Mesenteric fat pad (tissue), 1 donor: ENCODE measurements at regions not wholly inside any gene's neighbourhood (a gene's known extent, or its start where the extent isn't known, plus 50 kb on each side); places are given as distances from the start of the nearest gene placed in this dataset.

Experiments
- DNase-seq: peaks from one replicate; pipeline ENCODE4 v3.0.0-alpha.2; 2020; ENCODE audit warnings: low spot score
- donor health status: DM: yes; HTN: yes; CAD: no.

DNA sequence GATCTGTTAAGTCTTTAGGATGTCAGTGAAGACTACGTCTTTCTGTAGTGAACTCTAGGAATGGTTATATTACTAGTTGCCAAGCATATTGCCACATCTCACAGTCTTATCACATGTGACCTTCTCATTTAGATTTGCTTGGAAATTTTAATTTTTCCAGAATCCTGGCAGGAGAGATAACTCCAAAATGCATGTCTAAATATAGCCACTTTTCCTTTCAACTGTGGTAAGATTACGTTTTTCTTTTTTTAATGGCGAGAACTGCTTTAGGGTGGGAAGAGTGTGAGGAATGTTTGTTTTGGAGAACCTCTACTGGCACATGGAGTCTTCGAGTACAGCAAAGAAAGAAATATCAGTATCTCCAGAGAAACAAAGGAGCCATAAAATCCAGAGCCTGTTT is 91.7 kb upstream of the ADAMTSL1 start:
- no peak for DNase-seq

DNA sequence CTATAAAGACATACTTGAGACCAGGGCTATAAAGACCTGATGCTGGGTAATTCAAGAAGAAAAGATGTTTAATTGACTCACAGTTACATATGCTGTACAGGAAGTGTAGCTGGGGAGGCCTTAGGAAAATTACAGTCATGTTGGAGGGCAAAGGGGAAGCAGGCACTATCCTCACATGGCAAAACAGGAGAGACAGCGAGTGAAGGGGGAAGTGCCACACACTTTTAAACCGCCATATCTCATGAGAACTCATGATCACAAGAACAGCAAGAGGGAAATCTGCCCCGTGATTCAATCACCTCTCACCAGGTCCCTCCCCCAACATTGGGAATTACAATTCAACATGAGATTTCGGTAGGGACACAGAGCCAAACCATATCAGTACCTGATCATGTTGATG is 89.9 kb upstream of the ADAMTSL1 start:
- DNase-seq, result no peak

DNA sequence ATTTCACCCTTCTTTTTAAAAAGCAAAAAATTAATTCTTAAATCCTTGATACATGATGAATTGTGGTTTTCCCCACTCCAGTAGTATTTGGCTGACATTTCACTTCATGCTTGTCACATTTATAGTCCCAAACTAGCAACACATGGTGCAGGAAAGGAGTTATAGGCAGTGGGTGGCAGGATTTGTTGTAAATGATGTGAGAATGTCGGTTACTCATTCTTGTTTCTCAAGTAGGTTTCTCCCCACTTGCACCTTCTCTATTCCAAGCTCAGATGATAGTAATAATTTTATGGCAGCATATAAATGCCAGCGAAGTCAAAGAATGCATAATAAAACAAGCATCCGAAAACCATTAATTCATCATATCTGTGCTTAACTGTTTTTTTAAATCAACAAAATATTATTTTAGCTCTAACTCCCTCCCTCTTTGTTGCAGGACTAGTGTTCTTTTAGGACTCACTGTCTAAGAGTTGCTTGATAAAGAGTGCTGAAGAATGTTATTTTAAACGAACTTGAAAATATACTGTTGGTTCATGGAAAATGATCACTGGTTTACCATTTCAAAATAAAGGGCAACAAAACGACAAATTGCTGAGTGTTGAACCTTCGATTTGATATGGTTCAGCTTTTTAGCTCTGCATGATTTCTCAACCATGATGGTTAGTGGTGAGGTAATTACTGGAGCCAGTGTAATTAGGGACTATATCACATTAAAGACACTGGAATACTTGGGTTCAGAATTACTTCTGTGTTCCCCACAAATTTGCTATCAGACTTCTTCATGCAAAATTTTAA is 88.1 kb upstream of the ADAMTSL1 start:
- DNase-seq, result no peak

DNA sequence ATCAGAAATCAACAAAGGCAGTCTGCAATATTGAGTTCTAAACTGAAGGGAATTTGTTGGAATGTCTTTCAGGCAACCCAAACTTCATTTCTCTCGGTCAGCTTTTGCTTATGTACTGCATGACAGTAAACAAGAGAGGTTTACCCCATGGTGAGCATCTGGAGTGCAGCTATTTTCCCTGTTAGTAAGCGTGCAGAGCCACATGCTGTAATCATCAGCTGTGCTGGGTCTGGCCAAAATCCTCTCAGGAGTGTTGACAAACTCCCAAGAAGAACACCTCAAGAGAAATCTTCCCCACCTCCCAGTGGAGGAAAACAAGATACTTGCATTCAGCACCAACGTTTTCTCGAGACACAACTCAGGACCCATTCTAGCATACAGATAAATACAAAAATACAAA is 83.6 kb upstream of the ADAMTSL1 start:
- DNase-seq, result no peak

DNA sequence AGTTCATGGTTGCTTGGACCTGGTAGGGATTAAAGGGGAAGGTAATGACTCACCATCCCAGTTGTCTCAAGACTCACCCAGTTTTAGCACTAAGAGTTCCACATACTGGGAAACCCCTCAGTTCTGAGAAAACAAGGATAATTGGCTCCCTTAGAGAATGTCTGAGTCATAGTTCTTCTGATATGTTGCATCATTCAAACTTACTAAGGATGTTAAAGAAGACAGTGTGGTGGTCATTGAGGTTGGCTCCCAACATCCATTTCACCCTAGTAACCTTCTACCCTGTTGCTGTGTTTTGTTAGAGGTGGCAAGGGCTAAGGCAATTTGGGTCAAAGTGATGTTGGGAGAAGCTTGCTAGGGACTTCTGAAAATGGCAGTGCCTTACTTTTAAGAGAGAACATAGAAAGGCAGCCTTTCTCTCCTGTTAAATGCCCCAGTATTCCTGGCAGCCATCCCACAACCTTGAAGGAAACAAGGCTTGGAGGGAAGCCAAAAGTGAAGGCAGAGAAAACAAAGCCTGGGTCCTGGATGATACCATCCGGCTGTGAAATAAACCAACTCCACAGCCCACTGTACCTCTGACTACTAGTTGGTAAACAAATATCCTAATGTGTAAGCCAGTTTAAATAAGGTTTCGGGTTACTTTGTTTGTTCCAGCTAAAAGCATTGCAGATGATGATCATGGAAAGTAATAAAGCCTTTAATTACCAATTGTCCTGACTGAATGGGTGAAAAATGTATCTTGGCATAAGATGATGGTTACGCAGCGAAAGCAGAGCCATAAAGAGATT is 80.4 kb upstream of the ADAMTSL1 start:
- no peak for DNase-seq

DNA sequence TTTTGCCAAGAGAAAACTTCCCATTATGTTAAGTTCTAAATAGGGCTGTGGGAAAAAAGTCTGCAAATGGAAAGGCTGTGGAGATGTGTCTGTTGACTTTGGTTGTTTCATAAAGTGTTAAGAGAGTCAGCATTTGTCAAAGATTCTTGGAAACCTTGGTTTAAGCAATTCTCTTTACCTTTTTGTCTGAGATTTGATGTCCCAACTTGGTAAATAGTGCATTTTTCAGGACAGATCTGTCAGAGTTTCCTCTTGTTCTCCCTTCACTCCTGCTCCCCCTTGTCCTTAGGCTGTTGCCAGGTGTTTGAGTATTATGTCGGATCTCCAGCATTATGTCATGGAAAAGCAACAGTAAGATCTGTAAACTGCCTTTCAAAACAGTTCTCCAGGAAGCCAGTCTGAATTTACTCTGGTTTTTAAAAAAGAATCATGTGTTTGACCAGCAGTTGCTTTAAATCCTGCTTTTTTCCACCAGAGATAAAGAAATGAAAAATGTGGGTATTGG is 79.1 kb upstream of the ADAMTSL1 start:
- no peak for DNase-seq

DNA sequence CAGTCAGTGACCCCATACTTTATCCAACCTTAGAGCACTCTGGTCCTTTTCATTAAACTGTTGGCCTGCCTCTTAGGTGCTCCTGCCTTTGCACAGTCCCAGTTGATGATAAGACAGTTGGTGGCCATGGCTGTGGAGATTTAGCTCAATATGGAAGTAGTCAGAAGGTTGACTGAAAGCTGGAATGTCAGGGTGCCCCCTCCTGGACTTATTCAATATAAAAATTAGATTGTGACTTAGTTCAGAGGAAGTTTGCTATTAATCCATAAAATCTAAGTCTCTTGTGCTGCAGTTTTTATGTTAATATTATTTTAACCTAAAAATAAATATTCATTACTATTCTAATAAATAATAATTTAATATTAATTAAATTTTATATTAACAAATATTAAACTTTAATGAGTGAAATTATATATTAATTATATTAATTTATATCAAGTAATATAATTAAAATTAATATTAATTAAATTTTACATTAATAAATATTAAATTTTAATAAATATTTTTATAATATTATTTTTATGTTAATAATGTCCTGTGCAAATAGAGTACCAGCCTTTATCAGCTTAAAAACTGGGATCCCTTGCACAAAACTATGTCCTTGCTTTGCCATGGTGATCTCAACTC is 77.7 kb upstream of the ADAMTSL1 start:
- DNase-seq, result no peak

DNA sequence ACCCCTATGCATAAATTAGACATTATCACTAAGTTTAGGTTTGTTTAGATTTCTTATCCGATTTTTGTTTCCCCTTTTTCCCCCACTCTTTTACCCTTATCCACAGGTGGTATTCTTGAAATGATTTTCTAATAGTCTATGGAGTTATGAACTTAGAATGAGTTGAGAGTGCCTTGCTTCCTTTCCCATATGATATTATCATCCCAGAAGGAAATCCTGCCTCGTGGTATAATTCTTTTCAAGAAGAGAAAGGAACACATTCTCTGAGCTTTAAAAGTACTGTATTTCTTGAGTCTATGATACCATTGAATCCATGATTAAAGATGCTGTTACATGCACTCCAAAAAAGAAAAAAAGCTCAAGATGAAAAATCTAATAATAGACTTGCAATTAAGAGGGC is 76.9 kb upstream of the ADAMTSL1 start:
- no peak for DNase-seq

DNA sequence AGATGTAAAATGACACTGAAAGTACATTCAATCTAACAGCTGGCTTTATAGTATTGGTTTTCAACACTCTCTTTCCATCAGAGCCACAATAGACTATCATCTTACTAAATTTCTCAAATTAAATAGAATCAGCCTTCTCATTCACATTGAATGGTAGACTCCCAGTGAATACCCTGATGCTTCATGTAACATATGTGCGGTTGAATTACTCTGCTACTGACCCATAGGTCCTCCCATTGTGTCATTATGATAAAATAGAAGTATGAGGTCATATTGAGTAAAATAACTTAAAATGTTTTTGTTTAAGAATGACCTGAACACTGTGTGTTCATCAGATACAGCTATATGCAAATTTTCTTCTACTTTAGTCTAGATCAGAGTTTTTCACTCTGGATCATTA is 75.9 kb upstream of the ADAMTSL1 start:
- no peak for DNase-seq

DNA sequence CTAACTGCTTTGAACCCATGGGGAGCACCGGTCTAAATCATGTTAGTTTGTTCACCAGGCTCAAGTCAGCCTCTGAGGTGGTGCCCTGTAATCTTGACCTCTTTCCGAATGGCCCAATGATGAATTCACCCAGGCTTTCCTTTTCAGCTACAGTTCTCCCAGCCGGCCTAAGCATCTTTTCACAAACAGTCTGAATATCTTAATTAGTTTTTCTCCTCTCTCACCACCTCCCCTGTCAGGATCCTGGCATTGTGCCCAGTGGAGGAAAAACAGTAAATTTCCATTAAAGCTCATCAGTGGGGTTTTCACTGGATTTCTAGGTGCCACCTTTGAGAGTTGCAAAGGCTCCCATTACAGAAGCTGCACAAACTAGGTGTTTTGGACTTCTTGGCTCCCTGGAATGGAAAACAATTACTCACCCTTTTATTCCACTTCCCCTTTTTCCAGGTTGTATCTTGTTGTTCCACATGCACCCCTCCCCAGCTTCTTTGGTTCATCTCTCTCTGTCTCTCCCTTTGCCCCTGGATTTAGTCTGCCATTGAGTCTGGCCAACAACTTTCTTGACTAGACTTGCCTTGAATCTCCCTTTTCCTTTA is 69.4 kb upstream of the ADAMTSL1 start:
- no peak for DNase-seq

DNA sequence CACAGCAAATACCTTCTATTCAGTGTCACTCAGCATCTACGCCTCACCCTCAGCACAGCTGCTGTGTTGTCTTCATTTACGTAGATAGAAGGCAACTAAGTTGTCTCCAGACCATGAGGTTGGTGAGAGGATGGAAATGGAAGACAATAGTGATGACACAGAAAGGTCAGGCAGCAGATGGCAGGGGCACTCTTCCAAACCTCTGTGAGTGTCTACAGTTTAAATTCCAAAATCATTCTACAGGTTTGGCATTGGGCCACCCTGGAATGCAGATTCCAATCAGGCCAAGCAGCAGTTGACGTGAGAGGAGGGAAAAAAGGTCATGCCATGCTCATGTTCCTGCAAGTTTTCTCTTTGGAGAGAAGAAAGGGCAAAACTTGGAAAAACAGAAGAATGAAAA is 68.7 kb upstream of the ADAMTSL1 start:
- DNase-seq, result no peak

DNA sequence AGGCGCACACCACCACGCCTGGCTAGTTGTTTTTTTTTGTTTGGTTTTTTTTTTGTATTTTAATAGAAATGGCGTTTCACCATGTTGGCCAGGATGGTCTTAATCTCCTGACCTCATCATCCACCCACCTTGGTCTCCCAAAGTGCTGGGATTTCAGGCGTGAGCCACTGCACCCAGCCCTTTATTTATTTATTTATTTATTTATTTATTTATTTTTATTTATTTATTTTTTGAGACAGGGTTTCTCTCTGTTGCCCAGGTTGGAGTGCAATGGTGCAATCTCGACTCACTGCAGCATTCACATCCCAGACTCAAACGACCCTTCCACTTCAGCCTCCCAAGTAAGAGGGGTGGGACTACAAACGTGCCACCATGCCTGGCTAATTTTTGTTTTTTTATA is 63.0 kb upstream of the ADAMTSL1 start:
- DNase-seq, result no peak

DNA sequence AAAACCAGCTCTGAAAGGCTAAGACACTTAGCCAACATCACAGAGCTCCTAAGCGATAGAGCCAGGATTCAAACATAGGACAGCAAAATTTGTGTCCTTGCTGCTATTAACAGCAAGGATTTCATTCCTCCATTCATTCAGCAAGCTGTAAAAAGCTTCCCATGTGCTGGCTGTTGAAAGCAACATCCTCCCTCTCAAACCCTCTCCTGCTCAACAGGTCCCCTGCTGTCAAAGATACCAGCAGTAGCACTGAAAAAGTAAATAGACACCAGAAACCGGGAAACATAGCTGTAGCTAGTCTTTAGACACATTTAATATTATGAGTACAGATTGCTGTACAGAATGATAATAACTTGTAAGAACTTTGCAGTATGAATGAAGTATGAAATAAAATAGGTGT is 52.6 kb upstream of the ADAMTSL1 start:
- DNase-seq, result no peak

DNA sequence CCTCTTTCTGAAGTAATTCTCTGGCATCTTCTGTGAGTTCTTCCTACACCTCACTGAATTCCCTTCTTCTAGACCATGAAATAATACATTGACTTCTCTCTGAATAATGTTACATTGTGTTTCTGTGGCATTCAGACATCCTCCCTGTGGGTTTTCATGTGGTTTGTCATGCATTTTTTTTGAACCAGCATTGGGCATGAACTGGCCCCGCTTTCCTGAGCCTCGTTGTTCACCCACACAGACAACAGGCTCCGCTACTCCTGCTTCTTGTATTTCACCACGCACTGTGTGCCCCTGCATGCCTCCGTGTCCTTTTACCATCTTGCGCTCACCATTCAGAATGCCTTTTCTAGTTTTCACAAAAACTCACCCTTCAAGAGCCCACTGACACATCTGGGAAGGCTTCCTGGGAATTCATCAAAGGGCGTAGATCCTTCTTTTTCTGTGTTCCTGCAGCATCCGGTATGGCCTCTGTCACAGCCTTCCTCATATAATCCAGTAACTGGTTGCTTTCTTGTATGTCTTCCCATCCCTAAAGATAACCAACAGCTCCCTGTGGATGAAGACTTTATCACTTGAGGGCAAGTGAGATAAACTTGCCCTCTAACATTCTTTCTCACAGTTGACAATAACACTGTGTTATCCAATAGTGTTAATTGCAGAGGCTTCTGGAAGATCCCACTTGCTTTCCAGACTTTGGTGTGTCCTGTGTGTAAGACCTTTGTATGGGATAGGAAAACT is 51.5 kb upstream of the ADAMTSL1 start:
- no peak for DNase-seq

DNA sequence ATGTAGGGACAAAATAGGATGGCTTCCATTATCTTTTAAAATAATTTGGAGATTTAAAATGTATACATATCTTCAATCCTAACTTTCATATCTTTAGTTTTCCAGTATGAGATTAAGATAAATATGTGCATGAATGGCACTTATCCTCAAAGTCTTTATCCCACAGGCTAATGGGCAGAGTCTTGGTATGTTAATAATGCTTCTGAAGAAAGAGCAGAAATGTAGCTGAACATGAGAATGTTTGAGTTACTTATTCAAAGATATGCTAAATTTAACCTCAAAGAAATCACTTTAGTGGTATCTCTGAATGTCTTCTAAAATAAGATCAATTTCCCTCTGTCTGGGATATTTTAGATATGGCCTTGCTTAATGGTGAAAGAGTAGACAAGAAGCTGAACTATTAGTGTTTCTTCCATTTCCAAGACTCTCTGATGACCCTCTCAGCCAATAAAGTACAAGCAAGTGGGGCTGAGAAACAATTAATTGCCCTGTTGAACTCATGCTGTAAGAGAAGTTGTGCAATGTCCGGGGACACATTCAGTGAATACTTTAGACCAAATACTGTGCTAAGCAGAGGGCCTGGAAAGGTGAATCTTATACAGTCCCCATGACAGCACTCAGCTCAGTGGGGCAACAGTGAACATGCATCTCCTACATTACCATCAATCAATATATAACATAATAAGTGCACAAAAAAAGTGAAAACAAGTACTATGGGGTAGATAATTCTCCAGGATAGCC is 50.0 kb upstream of the ADAMTSL1 start:
- DNase-seq, result no peak
